ENCODE measurements at regions not wholly inside any gene's neighbourhood (a gene's known extent, or its start where the extent isn't known, plus 50 kb on each side); places are given as distances from the start of the nearest gene placed in this dataset.

GRCh38 chr3:14334936-14335335, 67.5 kb upstream of the SLC6A6 start (continued):
- TF ChIP-seq ATF2 (IDR thresholded peaks at IDR 0.05; ENCODE audit: low read length): no peak

All from H1 (cell line).